Right renal cortex interstitium (tissue), 3 donors: ENCODE measurements at regions not wholly inside any gene's neighbourhood (a gene's known extent, or its start where the extent isn't known, plus 50 kb on each side); places are given as distances from the start of the nearest gene placed in this dataset.

Experiments
- DNase-seq, 3 donors: peaks; one replicate each; pipeline ENCODE4 v3.0.0-alpha.2; 2013; ENCODE audit warnings: low read depth in 3 of 3, low spot score in 2 of 3

- DNase-seq: no peak
These were observed 151.8 kb downstream of the SMIM20 start for GRCh38 chr4:26065833-26066232.

GRCh38 chr4:26067035-26067434, 153.0 kb downstream of the SMIM20 start:
- DNase-seq: no peak

DNA sequence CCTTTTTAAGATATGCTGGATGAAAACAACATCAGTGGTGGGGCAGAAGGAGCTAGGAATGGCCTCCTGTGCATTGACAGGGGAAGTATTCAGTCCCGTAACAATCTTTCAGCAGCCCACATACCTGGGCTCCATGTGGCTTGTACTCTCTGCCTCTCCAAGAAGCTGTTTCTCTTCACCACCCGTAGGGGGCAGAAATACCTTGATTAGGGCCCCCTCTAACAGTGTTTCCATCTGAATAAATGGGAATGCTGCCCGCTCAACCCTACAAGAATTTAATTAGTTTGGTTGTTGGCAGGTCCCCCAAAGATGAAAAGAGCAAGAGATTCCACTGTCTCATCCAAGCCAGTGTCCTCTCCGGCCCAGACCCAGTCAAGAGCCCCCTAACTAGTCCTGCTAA, 155.2 kb downstream of the SMIM20 start:
- no peak for DNase-seq

DNA sequence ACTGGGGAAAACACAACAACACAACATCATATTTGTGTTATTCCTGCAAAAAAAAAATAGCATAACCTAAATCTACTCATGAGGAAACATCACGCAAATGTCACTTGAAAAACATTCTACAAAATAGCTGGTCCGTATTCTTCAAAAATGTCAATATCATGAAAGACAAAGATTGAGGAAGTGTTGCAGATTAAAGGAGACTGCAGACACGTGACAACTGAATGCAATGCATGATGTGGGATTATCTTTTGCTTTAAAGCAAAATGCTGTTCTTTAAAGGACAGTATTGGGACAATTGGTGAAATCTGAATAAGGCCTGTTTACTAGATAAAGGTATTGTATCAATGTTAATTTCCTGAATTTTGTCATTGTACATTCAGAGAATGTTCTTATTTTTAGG, 157.7 kb downstream of the SMIM20 start:
- DNase-seq: no peak

- DNase-seq: no peak
These were observed 160.0 kb downstream of the SMIM20 start for GRCh38 chr4:26073886-26074560.

DNA sequence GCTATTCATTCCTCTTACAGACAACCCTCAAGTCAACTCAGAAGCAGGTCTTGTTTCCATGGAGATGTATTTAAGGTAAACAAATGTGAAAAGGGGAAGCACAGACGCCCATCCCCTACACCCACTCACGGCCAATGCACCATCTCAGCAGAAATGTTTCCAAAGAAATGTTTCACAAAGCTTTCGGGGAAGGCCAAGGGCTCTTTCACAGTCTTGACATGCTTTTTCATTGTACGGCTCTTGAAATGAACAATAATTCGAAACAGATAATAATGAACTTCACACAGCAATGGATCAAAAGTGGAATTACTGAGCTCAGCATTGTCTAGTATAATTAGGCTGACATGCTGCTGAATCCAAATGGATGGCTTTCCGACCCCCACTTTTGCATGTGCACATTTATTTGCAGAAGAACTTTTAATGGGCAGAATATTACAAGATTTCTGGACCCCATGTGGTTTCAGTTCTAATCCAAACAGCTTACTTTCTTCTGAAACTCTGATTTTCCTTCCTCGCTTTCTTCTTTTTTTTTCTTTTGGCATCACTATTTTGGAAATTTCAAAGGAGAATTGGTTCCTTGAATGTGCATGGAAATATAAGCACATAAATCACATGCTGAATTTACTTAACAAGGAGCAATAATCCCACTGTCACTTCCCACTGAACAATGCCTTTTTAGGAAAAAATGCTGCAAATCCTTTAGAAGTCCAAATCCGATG, 160.9 kb downstream of the SMIM20 start:
- DNase-seq: no peak

GRCh38 chr4:26075583-26075982, 161.6 kb downstream of the SMIM20 start:
- DNase-seq: no peak

DNA sequence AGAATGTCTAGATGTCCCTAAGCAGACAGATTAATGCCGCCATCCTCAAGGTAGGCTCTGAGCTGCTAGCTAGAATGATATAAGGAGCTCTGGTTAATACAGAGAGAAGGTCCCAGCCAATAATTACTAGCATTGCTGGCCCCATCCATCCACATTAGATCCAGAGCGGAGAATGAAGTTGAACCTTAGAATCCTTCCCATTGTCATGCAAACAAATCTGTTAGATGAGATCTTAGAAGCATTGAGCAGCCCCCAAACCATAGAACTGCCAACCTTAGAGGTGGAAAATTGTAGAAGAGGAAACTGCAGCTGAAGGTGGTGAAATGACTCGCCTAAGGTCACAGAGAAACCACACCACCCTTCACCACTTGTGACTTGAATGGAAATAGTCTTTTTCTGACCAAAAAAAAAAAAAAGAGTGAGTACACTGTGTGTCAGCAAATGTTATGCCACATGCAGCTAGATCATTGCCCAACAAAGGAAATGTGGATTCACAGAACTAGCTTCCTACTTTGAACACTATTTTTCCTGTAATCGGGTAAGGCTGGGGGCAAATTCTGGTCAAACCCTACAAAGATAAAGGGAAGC, 162.1 kb downstream of the SMIM20 start:
- DNase-seq: no peak

GRCh38 chr4:26076896-26077295, 162.9 kb downstream of the SMIM20 start:
- DNase-seq: no peak

DNA sequence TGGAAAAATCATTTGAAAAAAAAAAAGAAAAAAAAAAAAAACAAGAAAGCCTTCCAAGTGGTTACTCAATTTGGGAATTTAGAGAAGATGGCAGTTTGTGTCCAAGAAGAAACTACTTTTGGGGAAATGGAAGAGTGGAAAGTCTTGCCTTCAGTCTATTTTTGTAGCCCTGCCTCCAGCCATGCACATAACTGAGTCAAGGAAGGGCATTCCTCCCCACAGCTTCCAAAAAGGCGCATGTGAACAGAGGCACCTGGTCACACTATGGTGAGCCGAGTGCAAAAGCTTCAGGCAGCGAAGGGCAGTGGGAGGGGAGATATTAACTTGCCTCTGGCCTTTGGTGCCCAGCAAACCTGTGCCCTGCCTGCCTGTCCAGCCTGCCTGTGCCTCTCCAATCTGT, 163.7 kb downstream of the SMIM20 start:
- no peak for DNase-seq

DNA sequence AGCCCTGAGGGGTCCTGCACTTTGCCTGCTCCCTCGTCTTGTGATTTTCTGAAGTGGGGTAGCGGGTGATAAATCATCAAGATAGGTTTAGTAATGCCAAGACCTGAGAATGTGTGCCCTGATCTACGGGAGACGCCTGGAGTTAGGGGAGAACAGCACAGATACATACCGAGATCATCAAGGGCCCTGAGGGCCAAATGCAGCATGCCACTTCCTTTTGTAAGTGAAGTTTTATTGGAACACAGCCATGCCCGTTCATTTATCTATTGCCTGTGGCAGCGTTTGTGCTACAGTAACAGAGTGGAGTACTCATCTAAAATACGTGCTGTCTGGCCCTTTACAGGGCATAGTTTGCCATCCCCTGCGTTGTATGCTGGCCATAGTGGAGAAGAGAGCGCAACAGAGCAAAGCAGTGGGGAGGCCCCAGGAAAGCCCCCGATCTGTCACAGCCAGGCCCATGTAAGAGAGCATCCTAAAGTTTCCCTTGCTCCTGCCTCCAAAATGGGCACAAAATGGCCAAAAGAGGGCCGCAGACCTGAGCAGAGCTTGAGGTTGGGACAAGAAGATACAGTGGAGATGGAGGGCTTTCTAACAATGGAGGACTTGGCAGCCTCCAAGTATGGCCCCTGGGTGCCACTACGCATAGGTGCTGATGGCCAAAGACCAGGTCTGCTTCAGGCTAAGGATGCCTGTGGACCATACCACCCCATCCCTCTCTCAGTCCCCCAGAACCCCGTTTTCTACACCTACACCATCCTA, 167.0 kb downstream of the SMIM20 start:
- no peak for DNase-seq

GRCh38 chr4:26081795-26082498, 167.9 kb downstream of the SMIM20 start:
- peak in 2 of 3 donors; percentile 24 to 25 for DNase-seq

DNA sequence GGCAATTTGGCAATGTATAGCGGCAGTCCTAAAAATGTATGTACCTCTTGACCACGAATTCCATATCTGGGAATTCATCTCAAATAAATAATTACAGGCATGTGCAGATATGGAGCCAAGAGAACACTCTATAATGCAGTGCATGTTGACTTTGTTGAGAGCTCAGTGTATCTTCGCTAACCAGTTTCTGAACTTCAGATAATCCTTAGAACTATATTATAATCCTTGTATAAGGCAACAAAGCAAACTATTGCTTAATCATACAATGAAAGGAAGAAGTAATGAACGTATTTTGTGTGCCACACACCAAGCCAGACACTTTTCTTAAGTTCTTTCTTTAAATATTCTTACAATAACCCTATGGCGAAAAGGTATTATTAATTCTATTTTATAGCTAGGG, 168.5 kb downstream of the SMIM20 start:
- DNase-seq: no peak

- no peak for DNase-seq
These were observed 170.0 kb downstream of the SMIM20 start for GRCh38 chr4:26083987-26084386.

GRCh38 chr4:26084414-26084813, 170.4 kb downstream of the SMIM20 start:
- no peak for DNase-seq

- DNase-seq: no peak
These were observed 171.5 kb downstream of the SMIM20 start for GRCh38 chr4:26085551-26085950.

DNA sequence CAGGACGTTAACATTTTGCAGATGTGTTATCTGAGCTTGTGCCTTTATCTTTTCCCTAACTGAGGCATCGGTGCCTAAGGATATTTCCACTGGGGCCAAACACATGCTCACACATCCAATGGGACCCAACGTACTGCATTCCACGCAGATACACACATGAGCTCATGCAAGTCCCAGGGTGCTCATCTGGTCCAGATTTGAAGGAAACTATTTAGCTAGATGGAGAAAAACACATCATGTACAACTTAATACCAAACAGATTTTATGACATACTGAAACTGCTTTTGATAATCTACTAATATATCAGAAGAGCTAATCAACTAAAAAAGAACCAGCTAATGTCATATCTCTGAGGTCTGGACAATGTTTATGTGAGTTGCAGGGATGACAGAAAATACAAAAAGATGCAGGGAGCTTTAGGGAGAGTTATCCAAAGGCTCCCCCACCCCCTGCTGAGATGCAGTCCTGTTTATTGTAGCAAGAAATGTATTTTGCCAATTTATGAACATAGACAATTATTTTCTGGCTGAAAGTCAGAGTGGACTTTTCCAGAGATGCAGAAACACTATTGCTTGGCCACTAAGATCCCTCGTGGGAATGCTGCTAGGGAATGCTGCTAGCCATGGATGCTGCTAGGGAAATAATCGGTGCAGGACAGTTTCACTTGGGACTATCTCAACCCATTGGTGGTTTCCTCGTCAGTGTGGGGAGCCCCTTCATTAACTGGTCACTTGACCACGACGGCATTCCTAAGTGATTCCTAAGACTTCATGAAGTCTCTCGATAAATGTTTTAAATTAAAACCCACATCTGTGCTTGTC, 172.8 kb downstream of the SMIM20 start:
- no peak for DNase-seq

DNA sequence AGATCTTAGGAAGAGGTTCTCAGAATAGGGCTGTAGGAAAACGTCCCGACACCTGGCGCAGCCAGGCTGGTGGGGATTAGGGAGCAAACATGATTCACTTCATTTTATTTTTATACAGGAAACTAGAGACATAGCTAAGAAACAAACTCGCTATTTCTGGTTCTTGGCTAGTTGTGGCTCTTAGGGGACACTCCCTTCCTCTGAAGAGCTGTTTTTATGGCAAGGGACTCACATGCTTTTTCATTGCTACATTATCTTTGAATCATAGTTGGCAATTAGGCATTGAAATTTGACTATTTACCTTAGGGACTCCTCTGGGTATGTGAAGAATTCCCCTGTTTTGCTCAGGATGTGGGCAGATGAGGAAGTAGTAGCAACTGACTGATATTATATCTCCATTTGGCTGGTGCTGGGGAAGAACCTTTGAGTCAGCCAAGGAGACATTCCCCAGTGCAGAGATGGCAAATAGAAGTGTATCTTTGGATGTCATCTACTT, 174.5 kb downstream of the SMIM20 start:
- no peak for DNase-seq

DNA sequence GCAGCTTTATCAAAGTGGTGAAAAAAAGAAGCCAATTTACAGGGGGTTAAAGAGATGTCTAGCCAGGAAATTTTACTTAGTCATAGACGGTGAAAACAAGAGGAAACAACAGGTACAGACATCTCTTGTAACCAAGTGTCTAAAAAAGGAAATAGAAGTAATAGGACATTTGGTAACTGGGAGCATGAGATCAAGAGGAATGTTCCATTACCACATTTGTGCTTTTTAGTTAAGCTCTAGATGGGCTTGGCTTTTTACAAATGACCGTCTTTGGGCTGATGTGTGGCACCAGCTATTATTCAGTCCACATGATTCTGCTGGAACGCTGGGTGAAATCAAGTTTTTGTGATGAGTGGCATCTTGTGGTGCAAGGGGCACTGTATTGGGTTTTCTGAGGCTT, 179.5 kb downstream of the SMIM20 start:
- no peak for DNase-seq

GRCh38 chr4:26094076-26094475, 180.1 kb downstream of the SMIM20 start:
- no peak for DNase-seq
